ENCODE measurements at regions not wholly inside any gene's neighbourhood (a gene's known extent, or its start where the extent isn't known, plus 50 kb on each side); places are given as distances from the start of the nearest gene placed in this dataset.

DNA sequence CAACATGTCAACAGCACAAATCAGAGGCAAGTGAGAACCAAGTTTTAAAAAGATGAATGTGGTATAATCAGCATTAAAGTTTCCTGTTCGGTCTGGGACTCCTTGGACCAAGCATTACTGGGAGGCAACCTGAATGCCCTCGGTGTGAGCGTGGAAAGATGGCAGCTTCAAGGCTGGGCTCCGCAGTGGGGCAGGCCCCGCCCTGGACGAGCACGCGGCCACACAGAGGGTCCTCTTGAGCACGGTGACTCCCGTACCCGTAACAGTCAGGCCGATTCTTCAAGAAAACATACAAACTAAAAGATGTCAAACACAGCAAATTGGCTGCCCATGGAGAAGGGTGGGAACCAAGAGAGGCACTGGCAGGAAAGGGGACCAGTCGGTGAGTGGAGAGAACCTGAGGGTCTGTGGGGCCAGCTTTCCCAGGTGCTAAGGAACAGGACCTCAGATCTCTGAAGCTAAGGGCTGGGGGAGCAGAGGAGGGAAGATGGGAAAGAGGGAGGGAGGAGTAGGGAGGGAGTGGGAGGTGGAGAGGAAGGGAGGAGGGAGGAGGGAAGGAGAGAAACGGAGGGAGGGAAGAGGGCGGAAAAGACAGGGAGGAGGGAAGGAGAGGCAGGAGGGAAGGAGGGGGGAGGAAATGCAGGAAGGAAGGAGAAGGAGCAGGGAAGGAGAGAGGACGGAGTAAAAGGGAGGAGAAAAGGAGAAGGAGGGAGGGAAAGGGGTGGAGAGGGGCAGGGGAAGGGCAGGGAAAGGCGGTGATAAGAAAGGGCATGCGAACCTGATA is 71.2 kb upstream of the FAM20C start:
- TF ChIP-seq, protein P1, sequence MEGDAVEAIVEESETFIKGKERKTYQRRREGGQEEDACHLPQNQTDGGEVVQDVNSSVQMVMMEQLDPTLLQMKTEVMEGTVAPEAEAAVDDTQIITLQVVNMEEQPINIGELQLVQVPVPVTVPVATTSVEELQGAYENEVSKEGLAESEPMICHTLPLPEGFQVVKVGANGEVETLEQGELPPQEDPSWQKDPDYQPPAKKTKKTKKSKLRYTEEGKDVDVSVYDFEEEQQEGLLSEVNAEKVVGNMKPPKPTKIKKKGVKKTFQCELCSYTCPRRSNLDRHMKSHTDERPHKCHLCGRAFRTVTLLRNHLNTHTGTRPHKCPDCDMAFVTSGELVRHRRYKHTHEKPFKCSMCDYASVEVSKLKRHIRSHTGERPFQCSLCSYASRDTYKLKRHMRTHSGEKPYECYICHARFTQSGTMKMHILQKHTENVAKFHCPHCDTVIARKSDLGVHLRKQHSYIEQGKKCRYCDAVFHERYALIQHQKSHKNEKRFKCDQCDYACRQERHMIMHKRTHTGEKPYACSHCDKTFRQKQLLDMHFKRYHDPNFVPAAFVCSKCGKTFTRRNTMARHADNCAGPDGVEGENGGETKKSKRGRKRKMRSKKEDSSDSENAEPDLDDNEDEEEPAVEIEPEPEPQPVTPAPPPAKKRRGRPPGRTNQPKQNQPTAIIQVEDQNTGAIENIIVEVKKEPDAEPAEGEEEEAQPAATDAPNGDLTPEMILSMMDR (IDR thresholded peaks at IDR 0.05), result no peak
- no peak for TF ChIP-seq POLR2A (IDR thresholded peaks at IDR 0.05)

Measured in thyroid gland (tissue), 4 donors.